Keratinocyte (primary cell): ENCODE measurements at regions not wholly inside any gene's neighbourhood (a gene's known extent, or its start where the extent isn't known, plus 50 kb on each side); places are given as distances from the start of the nearest gene placed in this dataset.
A peak's percentile ranks its signal among the peaks of the same experiment; 100 is the strongest.
"Not testable (repeated sequence)": the region's sequence is repeated elsewhere in the genome, so short reads cannot be mapped to it uniquely, and the experiment has no call there.

Experiments used
- DNase-seq: peaks from one replicate; pipeline ENCODE4 v3.0.0-alpha.2; 2011; ENCODE audit warnings: low read depth, missing footprints, low spot score
- FAIRE-seq: peaks from 2 replicates; lab custom pipeline; 2011; peaks lifted over from hg19 to GRCh38; lab: Jason Lieb, UNC
- H2AFZ ChIP-seq: 2 replicates; pipeline ENCODE4 v1.6.0; 2012; ENCODE audit warnings: low read length, control low read depth, inconsistent platforms; ENCODE audit not compliant: control insufficient read depth
- H3K27ac ChIP-seq: 2 replicates; pipeline ENCODE4 v1.5.1; 2011; ENCODE audit warnings: low read length; ENCODE audit not compliant: control insufficient read depth, insufficient read depth
- H3K27me3 ChIP-seq: 3 replicates; pipeline ENCODE4 v1.6.0; 2011; ENCODE audit warnings: low read length; ENCODE audit not compliant: control insufficient read depth, insufficient read depth; ENCODE audit errors: extremely low read depth
- H3K36me3 ChIP-seq, 2 experiments: 2 replicates in 1 of 2; 3 replicates in 1 of 2; pipeline ENCODE4 v1.5.1; 2011; ENCODE audit warnings: low read length in 2 of 2, mild to moderate bottlenecking in 1 of 2; ENCODE audit not compliant: control insufficient read depth in 2 of 2, insufficient read depth in 2 of 2; ENCODE audit errors: extremely low read depth in 1 of 2
- H3K4me1 ChIP-seq: 3 replicates; pipeline ENCODE4 v1.5.1; 2011; ENCODE audit warnings: low read length; ENCODE audit not compliant: control insufficient read depth, insufficient read depth; ENCODE audit errors: extremely low read depth
- H3K4me2 ChIP-seq: 3 replicates; pipeline ENCODE4 v1.6.0; 2011; ENCODE audit warnings: low read depth, low read length; ENCODE audit not compliant: control insufficient read depth, insufficient read depth; ENCODE audit errors: extremely low read depth
- H3K4me3 ChIP-seq, 3 experiments: fragments of 200-600 bp in 1 of 3; sonication (generic) in 1 of 3; 2 replicates in 2 of 3; 3 replicates in 1 of 3; pipeline ENCODE4 v1.5.1; 2011 to 2016; ENCODE audit warnings: low read length in 3 of 3, mild to moderate bottlenecking in 3 of 3, control low read depth in 2 of 3, inconsistent platforms in 1 of 3, low read depth in 1 of 3, mixed read lengths in 1 of 3, mixed run types in 1 of 3, moderate library complexity in 1 of 3; ENCODE audit not compliant: control insufficient read depth in 2 of 3, insufficient read depth in 2 of 3; ENCODE audit errors: extremely low read depth in 1 of 3
- H3K79me2 ChIP-seq: 2 replicates; pipeline ENCODE4 v1.6.0; 2012; ENCODE audit warnings: low read length; ENCODE audit not compliant: control insufficient read depth, insufficient read depth
- H3K9ac ChIP-seq: 3 replicates; pipeline ENCODE4 v1.6.0; 2011; ENCODE audit warnings: low read length; ENCODE audit not compliant: control insufficient read depth, insufficient read depth; ENCODE audit errors: extremely low read depth
- H3K9me1 ChIP-seq: 3 replicates; pipeline ENCODE4 v1.6.0; 2011; ENCODE audit warnings: low read length; ENCODE audit not compliant: control insufficient read depth, insufficient read depth; ENCODE audit errors: extremely low read depth
- H3K9me3 ChIP-seq: 2 replicates; pipeline ENCODE4 v1.5.1; 2012; ENCODE audit warnings: low read depth, low read length; ENCODE audit not compliant: control insufficient read depth
- H4K20me1 ChIP-seq: 3 replicates; pipeline ENCODE4 v1.6.0; 2011; ENCODE audit warnings: low read length; ENCODE audit not compliant: control insufficient read depth, insufficient read depth; ENCODE audit errors: extremely low read depth
- CTCF ChIP-seq, 3 experiments: IDR thresholded peaks in 1 of 3; conservative IDR thresholded peaks in 1 of 3; optimal IDR thresholded peaks in 1 of 3; 2 replicates in 2 of 3; 3 replicates in 1 of 3; pipeline versions ENCODE3 to v1.5.1; 2011; ENCODE audit warnings: low read length in 3 of 3, mild to moderate bottlenecking in 3 of 3, moderate library complexity in 2 of 3, control low read depth in 1 of 3, inconsistent platforms in 1 of 3; ENCODE audit not compliant: insufficient read depth in 2 of 3; ENCODE audit errors: extremely low read depth in 1 of 3
- EZH2 ChIP-seq: IDR thresholded peaks from one replicate; pipeline ENCODE4 v1.6.1; 2012; ENCODE audit warnings: inconsistent platforms, mild to moderate bottlenecking, low read length, moderate library complexity
- dilution Hi-C: fragments of 300-500 bp; cut with MboI; formaldehyde crosslinking; loops from one replicate; pipeline ENCODE4 v1.7.0; 2020; ENCODE audit warnings: low sequenced_read_pairs; ENCODE audit not compliant: extremely low pct_ligation_motif_present

- no peak overlapping the region for H3K9ac ChIP-seq
- no peaks in the 10 kb centered on the region for H3K4me1 ChIP-seq
- H4K20me1 ChIP-seq: no peaks in the 10 kb centered on the region
- no peak for FAIRE-seq
- no peak for DNase-seq
- H3K9me3 ChIP-seq: no peaks in the 10 kb centered on the region
- H3K27ac ChIP-seq: no peak overlapping the region
- H3K36me3 ChIP-seq: no peaks in the 10 kb centered on the region
- no peak overlapping the region for H2AFZ ChIP-seq
- no peaks in the 10 kb centered on the region for H3K79me2 ChIP-seq
- H3K4me3 ChIP-seq: no peak overlapping the region
- dilution Hi-C loops: no loop called here
- H3K4me2 ChIP-seq: no peak overlapping the region
- no peaks in the 10 kb centered on the region for H3K27me3 ChIP-seq
- TF ChIP-seq CTCF (optimal IDR thresholded peaks at IDR 0.05 in 1 of 3, IDR thresholded peaks at IDR 0.05 in 1 of 3, conservative IDR thresholded peaks at IDR 0.05 in 1 of 3; ENCODE audit: extremely low read depth in 1 of 3, insufficient read depth in 2 of 3, low read length in 3 of 3): no peak
- no peak for TF ChIP-seq EZH2
- no peaks in the 10 kb centered on the region for H3K9me1 ChIP-seq
Measured at GRCh38 chr13:105672881-105673280, 862.6 kb downstream of the EFNB2 start.

- H3K9me1 ChIP-seq, FAIRE-seq, H3K9ac ChIP-seq, H3K36me3 ChIP-seq, H2AFZ ChIP-seq, H3K9me3 ChIP-seq, H4K20me1 ChIP-seq, dilution Hi-C loops, DNase-seq, H3K4me2 ChIP-seq, H3K27me3 ChIP-seq, H3K4me1 ChIP-seq, H3K27ac ChIP-seq, H3K79me2 ChIP-seq, H3K4me3 ChIP-seq: not testable (repeated sequence)
Measured at GRCh38 chr13:105671131-105671530, 864.3 kb downstream of the EFNB2 start.

GRCh38 chr13:105670179-105670990 is 865.1 kb downstream of the EFNB2 start:
- Histone ChIP-seq H3K4me2 (no peak overlapping the region), H3K27ac (no peak overlapping the region)
- FAIRE-seq: peak; percentile 23

More at GRCh38 chr13:105670179-105670990, 865.1 kb downstream of the EFNB2 start:
- H3K9me1 ChIP-seq: no peaks in the 10 kb centered on the region
- H3K9me3 ChIP-seq: no peaks in the 10 kb centered on the region
- H3K4me3 ChIP-seq: no peak overlapping the region
- H3K4me1 ChIP-seq: peaks cover 5% of the 10 kb centered on the region
- TF ChIP-seq EZH2 (no peak), CTCF (optimal IDR thresholded peaks at IDR 0.05 in 1 of 3, IDR thresholded peaks at IDR 0.05 in 1 of 3, conservative IDR thresholded peaks at IDR 0.05 in 1 of 3; ENCODE audit: extremely low read depth in 1 of 3, insufficient read depth in 2 of 3, low read length in 3 of 3) (no peak)
- no peaks in the 10 kb centered on the region for H3K27me3 ChIP-seq
- no peaks in the 10 kb centered on the region for H3K79me2 ChIP-seq
- no peak overlapping the region for H3K9ac ChIP-seq
- no peak overlapping the region for H2AFZ ChIP-seq
- no peaks in the 10 kb centered on the region for H4K20me1 ChIP-seq
- dilution Hi-C loops: no loop called here
- H3K36me3 ChIP-seq: no peaks in the 10 kb centered on the region
- no peak for DNase-seq
